H1 (cell line): ENCODE measurements at regions not wholly inside any gene's neighbourhood (a gene's known extent, or its start where the extent isn't known, plus 50 kb on each side); places are given as distances from the start of the nearest gene placed in this dataset.

ENCODE experiments used
- CTCF ChIA-PET: fragments of 300-600 bp; sonication (Branson Sonifier 250); formaldehyde crosslinking; loops from one replicate; lab custom pipeline; 2021; ENCODE audit not compliant: partially characterized antibody; lab: Charles Lee
- POLR2A ChIA-PET: fragments of 300-600 bp; sonication (Branson Sonifier 250); formaldehyde crosslinking; loops from one replicate; lab custom pipeline; 2021; ENCODE audit warnings: inconsistent platforms; ENCODE audit not compliant: partially characterized antibody; lab: Charles Lee
- DNase-seq, 2 experiments: peaks; one replicate each; pipeline versions ENCODE4 v3.0.0 to v3.0.0-alpha.2; 2010 to 2022; ENCODE audit warnings: low spot score in 2 of 2, low read depth in 1 of 2, mixed read lengths in 1 of 2
- FAIRE-seq: peaks from 2 replicates; lab custom pipeline; 2011; peaks lifted over from hg19 to GRCh38; lab: Jason Lieb, UNC
- H2AFZ ChIP-seq: 2 replicates; pipeline ENCODE4 v1.8.1; 2012; ENCODE audit warnings: low read length, inconsistent platforms
- H2AK5ac ChIP-seq: 2 replicates; pipeline ENCODE4 v1.6.1; 2013; ENCODE audit warnings: low read depth, low read length
- H2BK120ac ChIP-seq: replicated peaks from 2 replicates; pipeline ENCODE3; 2013; ENCODE audit warnings: low read depth, low read length, inconsistent platforms
- H2BK12ac ChIP-seq: 2 replicates; pipeline ENCODE4 v1.6.1; 2013; ENCODE audit warnings: low read depth, low read length
- H2BK15ac ChIP-seq: 2 replicates; pipeline ENCODE4 v1.6.1; 2013; ENCODE audit warnings: low read length
- H2BK20ac ChIP-seq: 2 replicates; pipeline ENCODE4 v1.6.1; 2013; ENCODE audit warnings: low read length
- H2BK5ac ChIP-seq: 2 replicates; pipeline ENCODE4 v1.6.1; 2013; ENCODE audit warnings: low read depth, low read length
- H3K14ac ChIP-seq: 2 replicates; pipeline ENCODE4 v1.6.1; 2013; ENCODE audit warnings: inconsistent platforms; ENCODE audit not compliant: insufficient read length
- H3K18ac ChIP-seq: 2 replicates; pipeline ENCODE4 v1.6.1; 2013; ENCODE audit warnings: low read length; ENCODE audit errors: extremely low read depth
- H3K23ac ChIP-seq: 2 replicates; pipeline ENCODE4 v1.6.1; 2013; ENCODE audit warnings: inconsistent platforms; ENCODE audit not compliant: insufficient read length
- H3K23me2 ChIP-seq: 2 replicates; pipeline ENCODE4 v1.6.1; 2013; ENCODE audit warnings: low read depth, low read length
- H3K27ac ChIP-seq: 2 replicates; pipeline ENCODE4 v1.6.1; 2011; ENCODE audit warnings: low read depth, low read length, inconsistent platforms
- H3K27me3 ChIP-seq, 4 experiments: replicated peaks in 1 of 4; 1 replicate in 1 of 4; 2 replicates in 3 of 4; pipeline versions ENCODE4 v1.6.1 to v1.8.1; 2011 to 2013; ENCODE audit warnings: low read length in 3 of 4, mild to moderate bottlenecking in 3 of 4, inconsistent platforms in 2 of 4, mixed read lengths in 2 of 4, moderate library complexity in 1 of 4; ENCODE audit not compliant: control insufficient read depth in 3 of 4, insufficient read depth in 3 of 4; ENCODE audit errors: extremely low read depth in 1 of 4
- H3K36me3 ChIP-seq, 4 experiments: 2 replicates each; pipeline versions ENCODE4 v1.6.1 to v1.8.1; 2011 to 2013; ENCODE audit warnings: mild to moderate bottlenecking in 4 of 4, low read length in 3 of 4, moderate library complexity in 2 of 4, control low read depth in 1 of 4, inconsistent platforms in 1 of 4; ENCODE audit not compliant: insufficient read depth in 4 of 4, control insufficient read depth in 2 of 4
- H3K4ac ChIP-seq: replicated peaks from 2 replicates; pipeline ENCODE3; 2013; ENCODE audit warnings: low read length, low read depth, mixed read lengths, inconsistent platforms; ENCODE audit not compliant: insufficient read length
- H3K4me1 ChIP-seq, 4 experiments: replicated peaks in 1 of 4; 1 replicate in 1 of 4; 2 replicates in 3 of 4; pipeline versions ENCODE4 v1.6.1 to v1.8.1; 2011 to 2013; ENCODE audit warnings: low read length in 3 of 4, inconsistent platforms in 2 of 4, mixed read lengths in 1 of 4; ENCODE audit not compliant: insufficient read depth in 4 of 4, control insufficient read depth in 3 of 4
- H3K4me2 ChIP-seq, 2 experiments: 2 replicates each; pipeline versions ENCODE4 v1.6.1 to v1.8.1; 2011 to 2013; ENCODE audit warnings: low read depth in 2 of 2, low read length in 2 of 2, control low read depth in 1 of 2, inconsistent platforms in 1 of 2, mild to moderate bottlenecking in 1 of 2; ENCODE audit not compliant: insufficient read depth in 1 of 2
- H3K4me3 ChIP-seq, 4 experiments: fragments of 200-600, 300-600 bp in 1 of 4; sonication (generic), shearing (Covaris generic), sonication (Bioruptor Twin) in 1 of 4; 2 replicates each; pipeline versions ENCODE4 v1.5.1 to v1.8.1; 2011 to 2016; ENCODE audit warnings: low read length in 4 of 4, low read depth in 3 of 4, control low read depth in 2 of 4, inconsistent platforms in 2 of 4, mild to moderate bottlenecking in 2 of 4, mixed read lengths in 1 of 4, moderate library complexity in 1 of 4; ENCODE audit not compliant: insufficient read depth in 2 of 4; ENCODE audit errors: extremely low read depth in 1 of 4
- H3K56ac ChIP-seq: replicated peaks from 2 replicates; pipeline ENCODE3; 2013; ENCODE audit warnings: low read depth, mild to moderate bottlenecking, mixed read lengths, low read length, inconsistent platforms; ENCODE audit not compliant: insufficient read length
- H3K79me1 ChIP-seq: 2 replicates; pipeline ENCODE4 v1.6.1; 2013; ENCODE audit warnings: low read depth, low read length, control low read depth
- H3K79me2 ChIP-seq, 2 experiments: 2 replicates each; pipeline versions ENCODE4 v1.6.1 to v1.8.1; 2012 to 2013; ENCODE audit warnings: low read length in 2 of 2, mild to moderate bottlenecking in 2 of 2, inconsistent platforms in 1 of 2; ENCODE audit not compliant: insufficient read depth in 2 of 2, control insufficient read depth in 1 of 2
- H3K9ac ChIP-seq, 4 experiments: replicated peaks in 1 of 4; 1 replicate in 1 of 4; 2 replicates in 3 of 4; pipeline versions ENCODE4 v1.6.1 to v1.8.1; 2011 to 2013; ENCODE audit warnings: low read depth in 3 of 4, low read length in 3 of 4, control low read depth in 2 of 4, mild to moderate bottlenecking in 2 of 4, moderate library complexity in 2 of 4, inconsistent platforms in 1 of 4; ENCODE audit errors: extremely low read depth in 1 of 4
- H3K9me3 ChIP-seq, 2 experiments: 2 replicates each; pipeline versions ENCODE4 v1.6.1 to v1.8.1; 2012 to 2013; ENCODE audit warnings: mild to moderate bottlenecking in 2 of 2, moderate library complexity in 2 of 2, control low read depth in 1 of 2, inconsistent platforms in 1 of 2, low read depth in 1 of 2, low read length in 1 of 2, mixed read lengths in 1 of 2; ENCODE audit not compliant: insufficient read depth in 2 of 2
- H4K20me1 ChIP-seq, 2 experiments: replicated peaks in 1 of 2; 2 replicates each; pipeline versions ENCODE3 to v1.8.1; 2011 to 2013; ENCODE audit warnings: inconsistent platforms in 2 of 2, low read length in 2 of 2, mild to moderate bottlenecking in 1 of 2; ENCODE audit not compliant: insufficient read depth in 2 of 2, control insufficient read depth in 1 of 2
- H4K5ac ChIP-seq: 2 replicates; pipeline ENCODE4 v1.6.1; 2013; ENCODE audit warnings: low read length, low read depth, mixed read lengths, inconsistent platforms; ENCODE audit not compliant: insufficient read length
- H4K8ac ChIP-seq: 2 replicates; pipeline ENCODE4 v1.8.0; 2013; ENCODE audit warnings: mild to moderate bottlenecking, moderate library complexity, low read length, inconsistent platforms; ENCODE audit not compliant: insufficient read depth; ENCODE audit errors: extremely low read depth
- H4K91ac ChIP-seq: replicated peaks from 2 replicates; pipeline ENCODE3; 2013; ENCODE audit warnings: low read length, mixed read lengths, inconsistent platforms; ENCODE audit not compliant: insufficient read length
- KDM4A ChIP-seq: IDR thresholded peaks from one replicate; pipeline ENCODE4 v1.7.1; 2012; ENCODE audit warnings: low read depth, mild to moderate bottlenecking, moderate library complexity, low read length, inconsistent platforms; ENCODE audit not compliant: severe bottlenecking
- POU5F1 ChIP-seq: IDR thresholded peaks from 2 replicates; pipeline ENCODE4 v1.6.1; 2011; ENCODE audit warnings: low read depth, mild to moderate bottlenecking, low read length, moderate library complexity
- SIN3A ChIP-seq, 2 experiments: IDR thresholded peaks in 1 of 2; conservative IDR thresholded peaks in 1 of 2; 2 replicates each; pipeline ENCODE4 v1.6.1; 2011 to 2012; ENCODE audit warnings: low read length in 2 of 2, improper control_type of control experiment in 1 of 2, low read depth in 1 of 2, mild to moderate bottlenecking in 1 of 2
- SIRT6 ChIP-seq: IDR thresholded peaks from one replicate; pipeline ENCODE4 v1.7.1; 2012; ENCODE audit warnings: low read length, inconsistent platforms
- WGBS, 2 experiments: shearing (Covaris generic) in 1 of 2; methylation state at CpG; one replicate each; pipeline versions ENCODE4 v1.1.6 to v1.1.7; 2013 to 2015; ENCODE audit warnings: low lambda C conversion rate in 2 of 2, mixed read lengths in 2 of 2, inconsistent platforms in 1 of 2, low coverage in 1 of 2, missing lambda C conversion rate in 1 of 2; ENCODE audit not compliant: insufficient replicate concordance in 2 of 2, insufficient coverage in 1 of 2, insufficient read length in 1 of 2; ENCODE audit errors: extremely low coverage in 1 of 2, missing lambda C conversion rate in 1 of 2; 5-methylcytosine and 5-hydroxymethylcytosine counted together

- Histone ChIP-seq H2BK5ac (no peak overlapping the region), H3K36me3 (no peaks in the 10 kb centered on the region), H3K27me3 (peaks cover 0 to 9% (median 2%) of the 10 kb centered on the region in 4 experiments; a peak in 3 of 7 replicates), H3K9ac (no peak overlapping the region), H4K91ac (no peak overlapping the region), H3K23me2 (peaks cover 10% of the 10 kb centered on the region; the same call in 1 of the 2 replicates), H2AFZ (no peak overlapping the region), H2AK5ac (no peak overlapping the region), H2BK20ac (no peak overlapping the region), H3K18ac (no peak overlapping the region), H3K4me1 (peaks cover 0 to 12% (median 8%) of the 10 kb centered on the region in 4 experiments; a peak in 4 of 7 replicates), H4K20me1 (no peaks in the 10 kb centered on the region), H2BK15ac (no peak overlapping the region), H3K27ac (no peak overlapping the region), H2BK12ac (no peak overlapping the region), H3K56ac (no peak overlapping the region), H3K4me2 (no peak overlapping the region), H3K23ac (no peak overlapping the region), H3K14ac (no peak overlapping the region), H4K8ac (no peak overlapping the region), H3K4me3 (no peak overlapping the region), H2BK120ac (no peak overlapping the region), H3K79me2 (no peaks in the 10 kb centered on the region), H3K4ac (no peak overlapping the region), H3K9me3 (peaks cover 0 to 4% of the 10 kb centered on the region in 2 experiments; a peak in 3 of 4 replicates), H3K79me1 (no peaks in the 10 kb centered on the region), H4K5ac (no peak overlapping the region)
- no peak for FAIRE-seq
- TF ChIP-seq POU5F1 (no peak), SIN3A (conservative IDR thresholded peaks at IDR 0.05 in 1 of 2, IDR thresholded peaks at IDR 0.05 in 1 of 2; ENCODE audit: low read depth in 1 of 2, low read length in 2 of 2) (no peak), SIRT6 (no peak), KDM4A (no peak)
- ChIA-PET CTCF (interaction anchor here (0.7 kb wide), 1 partner anchor 29 kb away, joined by 4 read pairs; no protein-coding TSS in a partner anchor), POLR2A (no interaction called here)
- no peak for DNase-seq
- WGBS, 2 experiments = 89% methylated on average over 3 of the region's 3 CpGs; no CpG with 5 or more reads in 1 of the 2 experiments
Measured at GRCh38 chr10:42955493-42955889, 121.4 kb upstream of the RET start.
